Osteoblast (primary cell): ENCODE measurements at regions not wholly inside any gene's neighbourhood (a gene's known extent, or its start where the extent isn't known, plus 50 kb on each side); places are given as distances from the start of the nearest gene placed in this dataset.

Experiments
- DNase-seq: peaks from one replicate; pipeline ENCODE4 v3.0.0; 2011; ENCODE audit warnings: low spot score, mixed read lengths; ENCODE audit not compliant: insufficient read length; ENCODE audit errors: missing footprints
- H2AFZ ChIP-seq: 2 replicates; pipeline ENCODE4 v1.6.0; 2011; ENCODE audit warnings: mild to moderate bottlenecking, low read length
- H3K27ac ChIP-seq: 2 replicates; pipeline ENCODE4 v1.5.1; 2011; ENCODE audit warnings: mild to moderate bottlenecking, low read depth, low read length, moderate library complexity
- H3K27me3 ChIP-seq: 2 replicates; pipeline ENCODE4 v1.6.0; 2012; ENCODE audit warnings: mild to moderate bottlenecking, control low read depth, inconsistent platforms, low read length, moderate library complexity; ENCODE audit not compliant: insufficient read depth
- H3K36me3 ChIP-seq: 2 replicates; pipeline ENCODE4 v1.5.1; 2011; ENCODE audit warnings: mild to moderate bottlenecking, low read length, control low read depth, moderate library complexity; ENCODE audit not compliant: insufficient read depth
- H3K4me1 ChIP-seq: 2 replicates; pipeline ENCODE4 v1.5.1; 2011; ENCODE audit warnings: mild to moderate bottlenecking, low read length, control low read depth, moderate library complexity; ENCODE audit not compliant: insufficient read depth
- H3K4me2 ChIP-seq: 2 replicates; pipeline ENCODE4 v1.6.0; 2011; ENCODE audit warnings: mild to moderate bottlenecking, low read length; ENCODE audit not compliant: insufficient read depth
- H3K4me3 ChIP-seq: fragments of 200-600 bp; sonication (generic); 3 replicates; pipeline ENCODE4 v1.5.1; 2012; ENCODE audit warnings: mild to moderate bottlenecking, low read length, inconsistent platforms; ENCODE audit not compliant: insufficient read depth
- H3K79me2 ChIP-seq: 2 replicates; pipeline ENCODE4 v1.6.0; 2012; ENCODE audit warnings: mild to moderate bottlenecking, low read length, control low read depth, inconsistent platforms; ENCODE audit not compliant: insufficient read depth
- H3K9me3 ChIP-seq: 2 replicates; pipeline ENCODE4 v1.5.1; 2011; ENCODE audit warnings: low read depth, low read length, control low read depth
- H4K20me1 ChIP-seq: 2 replicates; pipeline ENCODE4 v1.6.0; 2012; ENCODE audit warnings: mild to moderate bottlenecking, low read length, control low read depth; ENCODE audit not compliant: insufficient read depth
- TF ChIP-seq, protein P1 (sequence below): IDR thresholded peaks from 2 replicates; pipeline ENCODE4 v1.5.1; 2011; ENCODE audit warnings: mild to moderate bottlenecking, low read depth, low read length, moderate library complexity; ENCODE audit errors: extremely low read depth

DNA sequence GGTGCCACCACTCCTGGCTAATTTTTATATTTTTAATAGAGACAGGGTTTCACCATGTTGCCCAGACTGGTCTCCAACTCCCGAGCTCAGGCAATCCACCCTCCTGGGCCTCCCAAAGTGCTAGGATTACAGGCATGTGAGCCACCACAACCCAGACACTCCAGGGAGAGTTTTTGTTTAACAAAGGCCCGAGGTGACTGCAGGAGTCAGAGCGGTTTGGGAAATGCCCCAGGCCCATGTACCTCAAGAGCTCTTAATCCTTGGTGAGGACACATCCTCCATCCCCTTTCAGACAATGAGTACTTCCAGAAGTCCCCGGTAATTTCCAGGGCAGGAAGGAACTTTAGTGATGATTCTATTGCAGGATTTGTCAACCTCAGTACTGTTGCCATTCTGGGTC, 176.0 kb downstream of the ESRRB start:
- no peak overlapping the region for H3K4me2 ChIP-seq
- TF ChIP-seq, protein P1, sequence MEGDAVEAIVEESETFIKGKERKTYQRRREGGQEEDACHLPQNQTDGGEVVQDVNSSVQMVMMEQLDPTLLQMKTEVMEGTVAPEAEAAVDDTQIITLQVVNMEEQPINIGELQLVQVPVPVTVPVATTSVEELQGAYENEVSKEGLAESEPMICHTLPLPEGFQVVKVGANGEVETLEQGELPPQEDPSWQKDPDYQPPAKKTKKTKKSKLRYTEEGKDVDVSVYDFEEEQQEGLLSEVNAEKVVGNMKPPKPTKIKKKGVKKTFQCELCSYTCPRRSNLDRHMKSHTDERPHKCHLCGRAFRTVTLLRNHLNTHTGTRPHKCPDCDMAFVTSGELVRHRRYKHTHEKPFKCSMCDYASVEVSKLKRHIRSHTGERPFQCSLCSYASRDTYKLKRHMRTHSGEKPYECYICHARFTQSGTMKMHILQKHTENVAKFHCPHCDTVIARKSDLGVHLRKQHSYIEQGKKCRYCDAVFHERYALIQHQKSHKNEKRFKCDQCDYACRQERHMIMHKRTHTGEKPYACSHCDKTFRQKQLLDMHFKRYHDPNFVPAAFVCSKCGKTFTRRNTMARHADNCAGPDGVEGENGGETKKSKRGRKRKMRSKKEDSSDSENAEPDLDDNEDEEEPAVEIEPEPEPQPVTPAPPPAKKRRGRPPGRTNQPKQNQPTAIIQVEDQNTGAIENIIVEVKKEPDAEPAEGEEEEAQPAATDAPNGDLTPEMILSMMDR: no peak
- H3K27ac ChIP-seq: no peak overlapping the region

DNA sequence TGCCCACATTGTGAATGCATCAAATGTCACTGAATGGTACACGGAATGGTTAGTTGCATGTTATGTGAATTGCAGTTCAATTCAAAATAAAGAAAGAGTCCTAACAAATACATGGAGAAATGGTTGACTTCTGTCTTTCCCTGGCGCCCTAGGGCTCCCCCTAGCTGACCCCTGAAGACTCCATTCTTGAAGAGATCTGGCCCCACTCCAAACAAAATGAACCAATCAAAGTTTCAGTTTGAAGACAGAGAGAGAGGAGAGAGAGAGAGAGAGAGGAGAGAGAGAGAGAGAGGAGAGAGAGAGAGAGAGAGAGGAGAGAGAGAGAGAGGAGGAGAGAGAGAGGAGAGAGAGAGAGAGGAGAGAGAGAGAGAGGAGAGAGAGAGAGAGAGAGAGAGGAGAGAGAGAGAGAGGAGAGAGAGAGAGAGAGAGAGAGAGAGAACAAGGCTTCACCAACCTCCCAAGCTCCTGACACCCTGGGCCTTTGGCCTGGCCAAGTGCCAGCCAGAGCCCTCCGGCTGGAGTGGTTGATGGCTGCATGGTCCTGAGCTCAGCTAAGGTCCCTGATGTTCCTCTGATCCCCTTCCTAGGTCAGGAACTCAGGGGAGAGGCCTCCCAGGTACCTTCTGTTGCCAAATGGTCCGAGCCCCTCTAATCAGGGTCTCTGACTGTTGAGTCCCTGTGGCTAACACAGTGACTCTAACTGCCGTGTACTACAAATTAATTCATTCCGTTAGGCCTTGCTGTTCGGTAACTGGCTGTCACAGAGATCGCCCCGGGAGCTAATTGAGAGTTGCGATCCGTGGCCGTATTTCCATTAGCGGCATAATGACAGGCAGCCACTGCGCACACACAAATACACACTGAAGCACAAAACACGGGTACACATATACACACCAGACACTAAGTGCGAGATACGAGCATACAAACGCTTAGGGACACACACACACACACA, 188.8 kb downstream of the ESRRB start:
- Histone ChIP-seq H3K79me2 (no peaks in the 10 kb centered on the region), H2AFZ (no peak overlapping the region), H3K27ac (no peak overlapping the region), H3K4me3 (no peak overlapping the region), H4K20me1 (no peaks in the 10 kb centered on the region), H3K27me3 (no peaks in the 10 kb centered on the region), H3K4me2 (no peak overlapping the region), H3K4me1 (no peaks in the 10 kb centered on the region), H3K9me3 (no peaks in the 10 kb centered on the region), H3K36me3 (no peaks in the 10 kb centered on the region)
- TF ChIP-seq, protein P1: no peak
- no peak for DNase-seq

More for the DNA sequence above, 176.0 kb downstream of the ESRRB start:
- H3K27me3 ChIP-seq: no peaks in the 10 kb centered on the region
- H4K20me1 ChIP-seq: no peaks in the 10 kb centered on the region
- no peaks in the 10 kb centered on the region for H3K36me3 ChIP-seq
- H3K9me3 ChIP-seq: no peaks in the 10 kb centered on the region
- H3K4me1 ChIP-seq: no peaks in the 10 kb centered on the region
- DNase-seq: no peak
- H3K79me2 ChIP-seq: no peaks in the 10 kb centered on the region
- H3K4me3 ChIP-seq: no peak overlapping the region
- no peak overlapping the region for H2AFZ ChIP-seq

DNA sequence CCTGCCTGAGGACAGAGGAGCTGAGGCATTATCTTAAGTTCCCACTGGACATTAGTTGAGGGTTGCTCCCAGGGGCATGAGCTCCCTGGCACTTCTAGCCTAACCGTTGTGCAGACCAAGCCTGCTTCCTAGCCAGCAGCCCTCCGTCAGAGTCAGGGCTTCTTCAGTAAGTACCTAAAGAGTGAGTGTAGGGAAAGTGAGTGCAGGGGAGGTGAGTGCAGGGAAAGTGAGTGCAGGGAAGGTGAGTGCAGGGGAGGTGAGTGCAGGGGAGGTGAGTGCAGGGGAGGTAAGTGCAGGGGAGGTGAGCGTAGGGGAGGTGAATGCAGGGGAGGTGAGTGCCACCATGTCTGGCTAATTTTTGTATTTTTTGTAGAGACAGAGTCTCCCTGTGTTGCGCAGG, 190.5 kb downstream of the ESRRB start:
- Histone ChIP-seq H3K4me2 (no peak overlapping the region), H3K9me3 (no peaks in the 10 kb centered on the region), H2AFZ (no peak overlapping the region), H3K36me3 (no peaks in the 10 kb centered on the region), H3K79me2 (no peaks in the 10 kb centered on the region), H3K27me3 (no peaks in the 10 kb centered on the region), H3K27ac (no peak overlapping the region), H4K20me1 (no peaks in the 10 kb centered on the region), H3K4me3 (no peak overlapping the region), H3K4me1 (no peaks in the 10 kb centered on the region)
- DNase-seq: no peak
- TF ChIP-seq, protein P1: no peak

- no peaks in the 10 kb centered on the region for H4K20me1 ChIP-seq
- H3K4me3 ChIP-seq: no peak overlapping the region
- no peak overlapping the region for H2AFZ ChIP-seq
- no peaks in the 10 kb centered on the region for H3K4me1 ChIP-seq
- DNase-seq: no peak
- H3K27me3 ChIP-seq: no peaks in the 10 kb centered on the region
- no peaks in the 10 kb centered on the region for H3K9me3 ChIP-seq
- no peaks in the 10 kb centered on the region for H3K36me3 ChIP-seq
- TF ChIP-seq, protein P1: no peak
- H3K4me2 ChIP-seq: no peak overlapping the region
- no peaks in the 10 kb centered on the region for H3K79me2 ChIP-seq
- H3K27ac ChIP-seq: no peak overlapping the region
These were observed 186.7 kb upstream of the VASH1 start for GRCh38 chr14:76574416-76575095.
